Occipital lobe (tissue), 1 donor: ENCODE measurements at regions not wholly inside any gene's neighbourhood (a gene's known extent, or its start where the extent isn't known, plus 50 kb on each side); places are given as distances from the start of the nearest gene placed in this dataset.

Experiments
- DNase-seq: peaks from one replicate; lab custom pipeline; 2025; lab: John Stamatoyannopoulos, UW

GRCh38 chr5:14986413-14986812 is 114.8 kb upstream of the ANKH start:
- no peak for DNase-seq

GRCh38 chr5:14983666-14984441 is 112.3 kb upstream of the ANKH start:
- no peak for DNase-seq

- DNase-seq: no peak
Measured at GRCh38 chr5:14980698-14981097, 109.1 kb upstream of the ANKH start.

- no peak for DNase-seq
Measured at GRCh38 chr5:14977058-14977685, 105.6 kb upstream of the ANKH start.

GRCh38 chr5:14976486-14976885 is 104.9 kb upstream of the ANKH start:
- DNase-seq: no peak

- no peak for DNase-seq
Measured at GRCh38 chr5:14971873-14972272, 100.3 kb upstream of the ANKH start.

- no peak for DNase-seq
Measured at GRCh38 chr5:14968796-14969195, 97.2 kb upstream of the ANKH start.

- DNase-seq: no peak
Measured at GRCh38 chr5:14967166-14967565, 95.6 kb upstream of the ANKH start.

- DNase-seq: no peak
Measured at GRCh38 chr5:14965815-14966214, 94.2 kb upstream of the ANKH start.

GRCh38 chr5:14962604-14963003 is 91.0 kb upstream of the ANKH start:
- no peak for DNase-seq

- no peak for DNase-seq
Measured at GRCh38 chr5:14960120-14960462, 88.5 kb upstream of the ANKH start.

GRCh38 chr5:14959399-14960119 is 88.0 kb upstream of the ANKH start:
- DNase-seq: no peak

- no peak for DNase-seq
Measured at GRCh38 chr5:14958188-14958587, 86.6 kb upstream of the ANKH start.

- DNase-seq: no peak
Measured at GRCh38 chr5:14956423-14957046, 85.0 kb upstream of the ANKH start.

GRCh38 chr5:14954616-14955343 is 83.2 kb upstream of the ANKH start:
- DNase-seq: no peak

GRCh38 chr5:14954216-14954615 is 82.6 kb upstream of the ANKH start:
- DNase-seq: no peak

- DNase-seq: no peak
Measured at GRCh38 chr5:14953075-14953607, 81.6 kb upstream of the ANKH start.

GRCh38 chr5:14948383-14948782 is 76.8 kb upstream of the ANKH start:
- no peak for DNase-seq

GRCh38 chr5:14946815-14947620 is 75.4 kb upstream of the ANKH start:
- no peak for DNase-seq

- DNase-seq: no peak
Measured at GRCh38 chr5:14945450-14945849, 73.9 kb upstream of the ANKH start.
